Right lobe of liver (tissue), 6 donors: ENCODE measurements at regions not wholly inside any gene's neighbourhood (a gene's known extent, or its start where the extent isn't known, plus 50 kb on each side); places are given as distances from the start of the nearest gene placed in this dataset.

Experiments
- ATAC-seq, 4 donors: fragments of 200-7000 bp; cut with Tn5 transposase; one replicate each; pipeline ENCODE4 v1.9.1; 2020; ENCODE audit warnings: mild to moderate bottlenecking in 4 of 4, moderate library complexity in 4 of 4
- DNase-seq, 3 donors: peaks; one replicate each; pipeline ENCODE4 v3.0.0-alpha.2; 2020
- H3K27ac ChIP-seq, 3 donors: fragments of 200-600 bp; one replicate each; pipeline ENCODE4 v1.8.0; 2022
- H3K27me3 ChIP-seq, 2 donors: fragments of 200-600 bp; one replicate each; pipeline ENCODE4 v1.8.0; 2022
- H3K36me3 ChIP-seq, 4 donors: fragments of 200-600 bp; sonication (generic) in 1 of 4; one replicate each; pipeline versions ENCODE4 v1.5.1 to v1.8.0; 2017 to 2022; ENCODE audit warnings: control low read depth in 1 of 4
- H3K4me1 ChIP-seq, 4 donors: fragments of 200-600 bp; sonication (generic) in 1 of 4; one replicate each; pipeline versions ENCODE4 v1.5.1 to v1.8.0; 2017 to 2022; ENCODE audit warnings: control low read depth in 1 of 4
- H3K4me3 ChIP-seq, 3 donors: fragments of 200-600 bp; one replicate each; pipeline ENCODE4 v1.8.0; 2022
- H3K9me3 ChIP-seq, 4 donors: fragments of 200-600 bp; sonication (generic) in 1 of 4; one replicate each; pipeline versions ENCODE4 v1.5.1 to v1.8.0; 2017 to 2022; ENCODE audit warnings: control low read depth in 1 of 4
- CTCF ChIP-seq, 4 donors: fragments of 200-600 bp in 3 of 4; fragments of 450-650 bp in 1 of 4; IDR thresholded peaks; one replicate each; pipeline versions ENCODE4 v1.5.1 to v1.8.0; 2016 to 2022; ENCODE audit warnings: antibody characterized with exemption in 4 of 4, mild to moderate bottlenecking in 2 of 4
- POLR2A ChIP-seq: fragments of 450-650 bp; IDR thresholded peaks from one replicate; pipeline ENCODE4 v1.6.1; 2017; ENCODE audit warnings: antibody characterized with exemption, mild to moderate bottlenecking
- WGBS: methylation state at CpG from one replicate; pipeline ENCODE4 v1.1.6; 2018; ENCODE audit warnings: low coverage, low lambda C conversion rate; ENCODE audit not compliant: insufficient coverage; ENCODE audit errors: missing lambda C conversion rate; 5-methylcytosine and 5-hydroxymethylcytosine counted together
- intact Hi-C, 2 donors: fragments of 100-400 bp; cut with DNase I; formaldehyde crosslinking; loops; one replicate each; pipeline versions ENCODE4 v1.11.2 to v1.14.1; 2022
- donor health status: DM: no; HTN: yes; CAD: no.
- donor health status: DM: no; HTN: no; CAD: no.
- donor health status: DM: no; HTN: no; CAD: no.
- donor health status: DM: no; HTN: yes; CAD: no.
- donor health status: DM: no; HTN: yes; CAD: no.

DNA sequence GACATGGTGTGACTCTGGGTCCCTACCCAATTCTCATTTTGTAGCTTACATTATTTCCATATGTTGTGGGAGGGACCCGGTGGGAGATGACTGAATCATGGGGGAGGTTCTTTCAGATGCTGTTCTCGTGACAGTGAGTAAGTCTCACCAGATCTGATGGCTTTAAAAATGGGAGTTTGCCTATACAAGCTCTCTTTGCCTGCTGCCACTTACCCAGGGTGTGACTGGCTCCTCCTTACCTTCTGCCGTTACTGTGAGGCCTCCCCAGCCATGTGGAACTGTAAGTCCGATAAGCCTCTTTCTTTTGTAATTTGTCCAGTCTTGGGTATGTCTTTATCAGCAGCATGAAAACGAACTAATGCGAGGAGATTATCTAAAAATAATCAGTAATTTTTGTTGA lies 1683.2 kb upstream of the SLC39A10 start:
- no peaks in the 10 kb centered on the region for H3K36me3 ChIP-seq
- H3K4me3 ChIP-seq = no peak overlapping the region
- WGBS = 55% methylated on average over 6 of the region's 6 CpGs
- TF ChIP-seq POLR2A (no peak), CTCF (IDR thresholded peaks at IDR 0.05) (no peak)
- H3K27me3 ChIP-seq = no peaks in the 10 kb centered on the region
- no peak overlapping the region for H3K27ac ChIP-seq
- no peaks in the 10 kb centered on the region for H3K4me1 ChIP-seq
- ATAC-seq (no peak), DNase-seq (no peak)
- no peaks in the 10 kb centered on the region for H3K9me3 ChIP-seq
- intact Hi-C loops = no loop called here

DNA sequence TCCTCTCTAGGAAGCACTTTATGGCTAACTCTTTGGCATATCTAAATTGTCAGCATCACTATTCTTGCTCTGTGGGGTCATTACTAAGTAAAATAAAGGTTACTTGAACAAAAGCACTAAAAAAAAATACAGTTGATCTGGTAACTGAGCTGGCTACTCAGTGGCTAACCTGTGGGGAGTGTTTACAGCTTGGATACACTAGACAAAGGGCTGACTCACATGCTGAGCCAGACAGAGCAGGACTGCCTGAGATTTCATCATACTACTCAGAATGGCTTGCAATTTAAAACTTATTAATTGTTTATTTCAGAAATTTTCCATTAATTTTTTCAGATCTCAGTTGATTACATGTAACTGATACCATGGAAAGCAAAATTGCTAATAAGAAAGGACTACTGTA lies 1690.4 kb upstream of the SLC39A10 start:
- Histone ChIP-seq H3K9me3 (no peaks in the 10 kb centered on the region), H3K27ac (no peak overlapping the region), H3K36me3 (no peaks in the 10 kb centered on the region), H3K4me3 (no peak overlapping the region), H3K27me3 (no peaks in the 10 kb centered on the region), H3K4me1 (no peaks in the 10 kb centered on the region)
- intact Hi-C loops = no loop called here
- no peak for TF ChIP-seq CTCF (IDR thresholded peaks at IDR 0.05)
- TF ChIP-seq POLR2A = no peak
- DNase-seq (no peak), ATAC-seq (no peak)

- Histone ChIP-seq H3K4me3 (no peak overlapping the region), H3K36me3 (no peaks in the 10 kb centered on the region), H3K27me3 (no peaks in the 10 kb centered on the region), H3K4me1 (no peaks in the 10 kb centered on the region), H3K9me3 (no peaks in the 10 kb centered on the region), H3K27ac (no peak overlapping the region)
- TF ChIP-seq CTCF (IDR thresholded peaks at IDR 0.05) = no peak
- no peak for TF ChIP-seq POLR2A
- ATAC-seq (no peak), DNase-seq (no peak)
- intact Hi-C loops = no loop called here
- 46% methylated on average over 4 of the region's 4 CpGs for WGBS
Measured at GRCh38 chr2:193965263-193965662, 1691.8 kb upstream of the SLC39A10 start.

DNA sequence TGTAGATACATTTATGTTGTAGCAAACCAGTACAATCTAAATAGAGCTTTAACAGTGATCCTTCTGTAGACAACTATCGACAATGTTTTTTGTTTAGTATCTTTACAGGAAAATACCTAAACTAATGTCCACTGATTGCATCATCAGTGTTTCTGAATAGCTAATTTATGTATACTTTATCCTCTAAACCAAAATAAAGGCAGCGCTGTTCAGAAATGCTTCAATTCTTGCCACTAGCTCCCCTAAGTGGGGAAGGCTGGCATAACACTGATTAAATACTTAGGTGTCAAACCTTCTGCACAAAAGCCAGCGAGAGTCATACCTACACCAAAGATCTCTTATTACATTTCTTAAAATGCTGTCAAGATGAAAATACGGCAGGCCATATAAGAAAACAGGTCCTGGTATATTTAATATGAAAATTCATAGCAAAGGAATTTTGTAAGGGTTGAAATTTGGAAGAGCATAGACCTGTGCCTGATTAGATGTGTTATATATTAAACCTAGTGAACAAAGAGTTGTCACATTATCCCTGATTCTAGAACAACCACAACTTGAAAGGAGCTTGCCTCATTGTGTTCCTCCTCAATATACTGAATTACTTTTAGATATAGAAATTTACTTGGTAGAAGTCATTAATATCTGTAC lies 1693.4 kb upstream of the SLC39A10 start:
- intact Hi-C loops = no loop called here
- Histone ChIP-seq H3K36me3 (no peaks in the 10 kb centered on the region), H3K4me3 (no peak overlapping the region), H3K27me3 (no peaks in the 10 kb centered on the region), H3K4me1 (no peaks in the 10 kb centered on the region), H3K9me3 (no peaks in the 10 kb centered on the region), H3K27ac (no peak overlapping the region)
- DNase-seq (no peak), ATAC-seq (no peak)
- TF ChIP-seq CTCF (IDR thresholded peaks at IDR 0.05) (peak in 1 of 4 donors; percentile 24), POLR2A (no peak)
- 16% methylated on average over 4 of the region's 4 CpGs for WGBS

DNA sequence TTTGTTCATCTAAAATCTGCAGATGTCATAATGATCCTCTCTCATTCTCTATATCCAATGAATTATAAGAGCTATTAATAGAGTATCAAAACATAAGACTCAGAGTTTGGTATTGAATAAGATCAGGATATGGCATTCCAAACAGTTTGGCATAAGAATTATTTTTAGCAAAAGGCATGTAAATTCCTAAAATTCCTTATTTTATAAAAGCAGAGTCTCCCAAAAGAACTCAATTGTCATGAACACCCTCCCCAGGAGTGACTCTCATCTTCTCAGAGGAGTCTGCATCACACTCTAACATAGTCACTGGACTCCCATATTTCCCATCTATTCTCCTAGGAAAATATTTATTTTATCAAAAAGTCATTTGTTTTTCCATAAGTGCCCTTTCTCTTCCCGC lies 1710.2 kb upstream of the SLC39A10 start:
- H3K36me3 ChIP-seq = no peaks in the 10 kb centered on the region
- no peaks in the 10 kb centered on the region for H3K9me3 ChIP-seq
- no peaks in the 10 kb centered on the region for H3K27me3 ChIP-seq
- no peak overlapping the region for H3K4me3 ChIP-seq
- no peak for TF ChIP-seq CTCF (IDR thresholded peaks at IDR 0.05)
- TF ChIP-seq POLR2A = no peak
- DNase-seq (no peak), ATAC-seq (no peak)
- H3K4me1 ChIP-seq = no peaks in the 10 kb centered on the region
- intact Hi-C loops = no loop called here
- no peak overlapping the region for H3K27ac ChIP-seq
- WGBS = 33% methylated on average over 1 of the region's 1 CpG
